ENCODE measurements at regions not wholly inside any gene's neighbourhood (a gene's known extent, or its start where the extent isn't known, plus 50 kb on each side); places are given as distances from the start of the nearest gene placed in this dataset.

DNA sequence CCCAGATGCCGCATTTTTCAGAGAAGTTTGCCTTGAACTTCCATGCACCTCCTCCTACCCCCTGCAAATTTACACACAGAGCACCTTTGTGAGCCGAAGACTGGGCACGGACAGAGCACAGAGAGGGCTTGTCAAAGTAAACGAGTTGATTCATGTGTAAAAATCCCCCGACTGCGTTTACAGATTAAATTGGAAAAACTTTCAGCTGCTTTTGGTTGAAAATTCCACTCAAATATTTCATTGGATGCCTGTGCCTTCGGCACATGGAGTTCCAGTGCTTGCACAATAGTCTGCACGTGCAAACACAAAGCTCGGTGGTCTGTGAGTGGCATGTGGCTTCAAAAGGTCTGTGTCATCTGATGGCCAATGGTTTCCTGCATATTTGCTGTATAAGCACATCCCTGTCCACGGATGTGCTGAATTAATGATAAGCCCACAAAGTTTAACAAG lies 177.5 kb downstream of the SETD4 start:
- no peak for DNase-seq (ENCODE audit: low spot score)
- TF ChIP-seq, protein P1, sequence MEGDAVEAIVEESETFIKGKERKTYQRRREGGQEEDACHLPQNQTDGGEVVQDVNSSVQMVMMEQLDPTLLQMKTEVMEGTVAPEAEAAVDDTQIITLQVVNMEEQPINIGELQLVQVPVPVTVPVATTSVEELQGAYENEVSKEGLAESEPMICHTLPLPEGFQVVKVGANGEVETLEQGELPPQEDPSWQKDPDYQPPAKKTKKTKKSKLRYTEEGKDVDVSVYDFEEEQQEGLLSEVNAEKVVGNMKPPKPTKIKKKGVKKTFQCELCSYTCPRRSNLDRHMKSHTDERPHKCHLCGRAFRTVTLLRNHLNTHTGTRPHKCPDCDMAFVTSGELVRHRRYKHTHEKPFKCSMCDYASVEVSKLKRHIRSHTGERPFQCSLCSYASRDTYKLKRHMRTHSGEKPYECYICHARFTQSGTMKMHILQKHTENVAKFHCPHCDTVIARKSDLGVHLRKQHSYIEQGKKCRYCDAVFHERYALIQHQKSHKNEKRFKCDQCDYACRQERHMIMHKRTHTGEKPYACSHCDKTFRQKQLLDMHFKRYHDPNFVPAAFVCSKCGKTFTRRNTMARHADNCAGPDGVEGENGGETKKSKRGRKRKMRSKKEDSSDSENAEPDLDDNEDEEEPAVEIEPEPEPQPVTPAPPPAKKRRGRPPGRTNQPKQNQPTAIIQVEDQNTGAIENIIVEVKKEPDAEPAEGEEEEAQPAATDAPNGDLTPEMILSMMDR (IDR thresholded peaks at IDR 0.05; ENCODE audit: unreplicated experiment): no peak
- H3K27me3 Mint-ChIP-seq (ENCODE audit: unreplicated experiment): peaks cover 5% of the 10 kb centered on the region
- H3K27ac Mint-ChIP-seq (ENCODE audit: unreplicated experiment): no peak overlapping the region
- no peaks in the 10 kb centered on the region for H3K9me3 Mint-ChIP-seq (ENCODE audit: unreplicated experiment)
- H3K36me3 Mint-ChIP-seq (ENCODE audit: low read depth, unreplicated experiment): no peaks in the 10 kb centered on the region
- H3K4me3 Mint-ChIP-seq (ENCODE audit: unreplicated experiment): no peak overlapping the region
- no peaks in the 10 kb centered on the region for H3K4me1 Mint-ChIP-seq (ENCODE audit: unreplicated experiment)

DNA sequence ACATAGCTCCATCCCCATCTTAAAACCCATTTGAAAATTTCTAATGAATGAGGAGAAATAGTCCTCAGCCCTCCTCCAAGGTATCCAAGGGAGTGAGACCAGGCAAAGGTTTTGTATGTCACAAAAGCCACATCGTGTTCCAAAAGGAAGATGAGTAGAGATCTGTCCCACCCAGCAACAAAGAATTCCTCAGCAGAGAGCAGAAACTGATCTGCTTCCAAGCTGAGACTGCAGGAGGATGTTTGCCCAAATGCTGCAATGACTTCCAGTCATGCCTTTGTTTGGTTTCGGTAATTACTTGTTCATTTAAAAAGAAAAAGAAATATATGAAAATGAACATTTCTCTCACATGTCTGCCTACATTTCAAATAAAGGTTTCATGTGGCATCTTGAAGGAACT lies 186.9 kb downstream of the SETD4 start:
- Mint-ChIP-seq H3K27ac (ENCODE audit: unreplicated experiment) (no peak overlapping the region), H3K4me3 (ENCODE audit: unreplicated experiment) (no peak overlapping the region), H3K9me3 (ENCODE audit: unreplicated experiment) (no peaks in the 10 kb centered on the region), H3K36me3 (ENCODE audit: low read depth, unreplicated experiment) (peaks cover 4% of the 10 kb centered on the region), H3K27me3 (ENCODE audit: unreplicated experiment) (peaks cover 2% of the 10 kb centered on the region), H3K4me1 (ENCODE audit: unreplicated experiment) (no peaks in the 10 kb centered on the region)
- no peak for DNase-seq (ENCODE audit: low spot score)
- TF ChIP-seq, protein P1 (IDR thresholded peaks at IDR 0.05; ENCODE audit: unreplicated experiment): no peak

DNA sequence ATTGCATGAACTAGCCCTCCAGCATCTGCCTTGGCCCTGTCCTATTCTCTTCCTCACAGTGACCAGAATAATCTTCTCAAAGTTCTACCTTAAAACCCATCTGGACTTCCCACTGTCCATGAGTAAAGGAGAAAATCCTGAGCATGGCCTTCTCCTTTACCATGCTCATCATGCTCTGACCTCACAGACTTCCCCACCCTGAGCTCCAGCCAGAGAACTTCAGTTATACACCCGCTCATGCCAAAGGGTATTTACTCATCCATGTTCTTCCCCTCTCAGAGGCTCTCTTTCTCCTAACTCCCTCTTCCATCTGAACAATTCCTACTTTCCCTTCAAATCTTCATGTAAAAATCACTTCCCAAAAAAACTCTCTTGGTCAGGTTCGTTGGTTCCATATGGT lies 188.4 kb downstream of the SETD4 start:
- no peak for DNase-seq (ENCODE audit: low spot score)
- Mint-ChIP-seq H3K27ac (ENCODE audit: unreplicated experiment) (no peak overlapping the region), H3K4me1 (ENCODE audit: unreplicated experiment) (no peaks in the 10 kb centered on the region), H3K36me3 (ENCODE audit: low read depth, unreplicated experiment) (peaks cover 4% of the 10 kb centered on the region), H3K27me3 (ENCODE audit: unreplicated experiment) (no peaks in the 10 kb centered on the region), H3K9me3 (ENCODE audit: unreplicated experiment) (no peaks in the 10 kb centered on the region), H3K4me3 (ENCODE audit: unreplicated experiment) (no peak overlapping the region)
- TF ChIP-seq, protein P1 (IDR thresholded peaks at IDR 0.05; ENCODE audit: unreplicated experiment): no peak

DNA sequence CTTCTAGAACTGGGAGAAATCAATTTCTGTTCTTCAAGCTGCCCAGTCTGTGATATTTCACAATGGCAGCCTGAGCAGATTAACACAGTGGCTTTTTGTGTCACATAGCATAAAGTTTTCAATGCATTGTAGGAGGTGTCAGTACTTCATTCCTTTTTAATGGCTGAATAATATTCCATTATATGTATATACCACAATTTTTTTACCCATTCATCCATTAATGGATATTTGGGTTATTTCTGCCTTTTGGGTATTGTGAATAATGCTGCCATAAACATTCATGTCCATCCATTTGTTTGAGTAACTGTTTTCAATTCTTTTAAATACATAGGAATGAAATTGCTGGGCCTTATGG lies 191.5 kb downstream of the SETD4 start:
- no peak overlapping the region for H3K4me3 Mint-ChIP-seq (ENCODE audit: unreplicated experiment)
- no peaks in the 10 kb centered on the region for H3K36me3 Mint-ChIP-seq (ENCODE audit: low read depth, unreplicated experiment)
- no peak for DNase-seq (ENCODE audit: low spot score)
- TF ChIP-seq, protein P1 (IDR thresholded peaks at IDR 0.05; ENCODE audit: unreplicated experiment): no peak
- no peaks in the 10 kb centered on the region for H3K9me3 Mint-ChIP-seq (ENCODE audit: unreplicated experiment)
- H3K27me3 Mint-ChIP-seq (ENCODE audit: unreplicated experiment): peaks cover 1% of the 10 kb centered on the region
- H3K4me1 Mint-ChIP-seq (ENCODE audit: unreplicated experiment): no peaks in the 10 kb centered on the region
- no peak overlapping the region for H3K27ac Mint-ChIP-seq (ENCODE audit: unreplicated experiment)

DNA sequence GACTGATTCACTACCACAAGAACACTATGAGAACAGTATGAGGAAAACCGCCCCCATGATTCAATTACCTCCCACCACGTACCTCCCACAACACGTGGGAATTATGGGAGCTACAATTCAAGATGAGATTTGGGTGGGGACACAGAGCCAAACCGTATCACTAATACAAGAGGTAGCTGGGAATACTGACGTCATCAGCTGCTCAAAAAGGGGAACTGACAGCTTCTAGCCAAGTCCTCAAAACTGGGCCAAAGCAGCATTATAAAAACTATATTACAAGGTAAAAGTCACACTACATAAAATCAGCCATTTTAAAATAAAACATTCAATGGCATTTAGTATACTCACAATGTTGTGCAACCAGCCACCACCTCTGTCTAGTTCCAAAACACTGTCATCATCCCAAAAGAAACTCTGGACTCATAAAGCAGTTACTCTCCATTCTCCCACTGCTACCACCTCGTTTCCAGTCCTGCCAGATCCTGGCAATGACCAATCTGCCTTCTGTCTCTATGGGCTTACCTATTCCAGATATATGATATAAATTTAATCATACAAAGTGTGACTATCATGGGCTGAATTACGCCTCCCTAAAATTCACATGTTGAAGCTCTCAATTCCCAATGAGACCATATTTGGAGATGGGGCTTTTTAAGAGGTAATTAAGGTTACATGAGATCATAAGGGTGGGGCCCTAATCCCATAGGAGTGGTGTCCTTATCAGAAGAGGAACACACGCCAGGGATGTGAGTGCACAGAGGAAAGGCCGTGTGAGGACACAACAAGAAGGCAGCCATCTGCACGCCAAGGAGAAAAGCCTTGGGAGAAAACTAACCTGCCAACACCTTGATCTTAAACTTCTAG lies 192.1 kb downstream of the SETD4 start:
- H3K9me3 Mint-ChIP-seq (ENCODE audit: unreplicated experiment): no peaks in the 10 kb centered on the region
- H3K4me1 Mint-ChIP-seq (ENCODE audit: unreplicated experiment): no peaks in the 10 kb centered on the region
- no peaks in the 10 kb centered on the region for H3K36me3 Mint-ChIP-seq (ENCODE audit: low read depth, unreplicated experiment)
- no peak overlapping the region for H3K27ac Mint-ChIP-seq (ENCODE audit: unreplicated experiment)
- TF ChIP-seq, protein P1 (IDR thresholded peaks at IDR 0.05; ENCODE audit: unreplicated experiment): no peak
- DNase-seq (ENCODE audit: low spot score): no peak
- H3K4me3 Mint-ChIP-seq (ENCODE audit: unreplicated experiment): no peak overlapping the region
- peaks cover 1% of the 10 kb centered on the region for H3K27me3 Mint-ChIP-seq (ENCODE audit: unreplicated experiment)

Data from endothelial cell (in vitro differentiated cells).